B cell (primary cell): ENCODE measurements at regions not wholly inside any gene's neighbourhood (a gene's known extent, or its start where the extent isn't known, plus 50 kb on each side); places are given as distances from the start of the nearest gene placed in this dataset.
"Not testable (repeated sequence)": the region's sequence is repeated elsewhere in the genome, so short reads cannot be mapped to it uniquely, and the experiment has no call there.

Experiments
- CTCF ChIP-seq: fragments of 200-600 bp; IDR thresholded peaks from one replicate; pipeline ENCODE4 v1.8.0; 2022; ENCODE audit warnings: antibody characterized with exemption, mild to moderate bottlenecking
- EZH2 ChIP-seq: IDR thresholded peaks from 2 replicates; pipeline ENCODE4 v1.6.1; 2012; ENCODE audit warnings: borderline replicate concordance, low read depth, mild to moderate bottlenecking, moderate library complexity, low read length; ENCODE audit not compliant: insufficient read depth, poor library complexity, severe bottlenecking

DNA sequence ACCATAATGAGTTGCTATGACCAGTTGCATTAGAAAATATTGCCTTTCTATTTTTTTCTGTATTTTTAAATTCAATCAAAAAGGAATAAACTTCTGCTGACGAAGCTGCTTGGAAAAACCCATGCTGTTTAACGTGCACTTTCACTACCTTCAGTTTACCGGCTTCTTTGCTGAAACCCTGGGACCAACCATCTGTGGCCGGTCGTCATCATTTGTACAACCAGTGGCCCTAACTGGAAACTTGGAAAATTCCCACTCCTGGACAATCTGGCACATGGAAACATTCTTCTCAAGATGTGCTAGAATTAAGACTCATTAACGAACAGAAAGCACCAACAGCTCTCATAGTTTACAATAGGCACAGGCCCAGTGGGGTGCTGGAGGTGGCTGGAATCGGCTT, 210.3 kb downstream of the RTP5 start:
- TF ChIP-seq EZH2, CTCF: not testable (repeated sequence)
